Kidney epithelial cell (primary cell): ENCODE measurements at regions not wholly inside any gene's neighbourhood (a gene's known extent, or its start where the extent isn't known, plus 50 kb on each side); places are given as distances from the start of the nearest gene placed in this dataset.
A peak's percentile ranks its signal among the peaks of the same experiment; 100 is the strongest.

Source experiments
- DNase-seq: peaks from one replicate; pipeline ENCODE4 v3.0.0-alpha.2; 2010; ENCODE audit warnings: low read depth
- H3K27me3 ChIP-seq: 2 replicates; pipeline ENCODE4 v1.6.0; 2011; ENCODE audit warnings: low read length; ENCODE audit not compliant: control insufficient read depth, insufficient read depth
- H3K36me3 ChIP-seq: 2 replicates; pipeline ENCODE4 v1.5.1; 2011; ENCODE audit warnings: low read length; ENCODE audit not compliant: control insufficient read depth, insufficient read depth
- H3K4me3 ChIP-seq: 2 replicates; pipeline ENCODE4 v1.5.1; 2011; ENCODE audit warnings: low read depth, mild to moderate bottlenecking, control low read depth, low read length
- TF ChIP-seq, protein P1 (sequence below): IDR thresholded peaks from 2 replicates; pipeline ENCODE4 v1.5.1; 2011; ENCODE audit warnings: mild to moderate bottlenecking, moderate library complexity, low read length, control low read depth, inconsistent platforms; ENCODE audit not compliant: insufficient read depth, poor library complexity, severe bottlenecking

GRCh38 chr1:47505267-47505666, 67.4 kb downstream of the FOXD2 start:
- no peak for DNase-seq
- peaks cover 45% of the 10 kb centered on the region for H3K27me3 ChIP-seq
- H3K4me3 ChIP-seq, result no peak overlapping the region
- TF ChIP-seq, protein P1, sequence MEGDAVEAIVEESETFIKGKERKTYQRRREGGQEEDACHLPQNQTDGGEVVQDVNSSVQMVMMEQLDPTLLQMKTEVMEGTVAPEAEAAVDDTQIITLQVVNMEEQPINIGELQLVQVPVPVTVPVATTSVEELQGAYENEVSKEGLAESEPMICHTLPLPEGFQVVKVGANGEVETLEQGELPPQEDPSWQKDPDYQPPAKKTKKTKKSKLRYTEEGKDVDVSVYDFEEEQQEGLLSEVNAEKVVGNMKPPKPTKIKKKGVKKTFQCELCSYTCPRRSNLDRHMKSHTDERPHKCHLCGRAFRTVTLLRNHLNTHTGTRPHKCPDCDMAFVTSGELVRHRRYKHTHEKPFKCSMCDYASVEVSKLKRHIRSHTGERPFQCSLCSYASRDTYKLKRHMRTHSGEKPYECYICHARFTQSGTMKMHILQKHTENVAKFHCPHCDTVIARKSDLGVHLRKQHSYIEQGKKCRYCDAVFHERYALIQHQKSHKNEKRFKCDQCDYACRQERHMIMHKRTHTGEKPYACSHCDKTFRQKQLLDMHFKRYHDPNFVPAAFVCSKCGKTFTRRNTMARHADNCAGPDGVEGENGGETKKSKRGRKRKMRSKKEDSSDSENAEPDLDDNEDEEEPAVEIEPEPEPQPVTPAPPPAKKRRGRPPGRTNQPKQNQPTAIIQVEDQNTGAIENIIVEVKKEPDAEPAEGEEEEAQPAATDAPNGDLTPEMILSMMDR, result no peak
- H3K36me3 ChIP-seq, result no peaks in the 10 kb centered on the region

- TF ChIP-seq, protein P1, result no peak
- DNase-seq, result no peak
- Histone ChIP-seq H3K4me3 (no peak overlapping the region), H3K36me3 (no peaks in the 10 kb centered on the region), H3K27me3 (peaks cover 46% of the 10 kb centered on the region)
Observed at GRCh38 chr1:47506053-47506452, 68.2 kb downstream of the FOXD2 start.

GRCh38 chr1:47507144-47507543, 69.3 kb downstream of the FOXD2 start:
- TF ChIP-seq, protein P1, result no peak
- Histone ChIP-seq H3K36me3 (no peaks in the 10 kb centered on the region), H3K27me3 (peaks cover 46% of the 10 kb centered on the region), H3K4me3 (no peak overlapping the region)
- DNase-seq, result no peak

- peaks cover 46% of the 10 kb centered on the region for H3K27me3 ChIP-seq
- no peaks in the 10 kb centered on the region for H3K36me3 ChIP-seq
- peak overlapping the region; percentile 20 for H3K4me3 ChIP-seq
- TF ChIP-seq, protein P1, result no peak
- no peak for DNase-seq
Observed at GRCh38 chr1:47507881-47508701, 70.2 kb downstream of the FOXD2 start.

DNA sequence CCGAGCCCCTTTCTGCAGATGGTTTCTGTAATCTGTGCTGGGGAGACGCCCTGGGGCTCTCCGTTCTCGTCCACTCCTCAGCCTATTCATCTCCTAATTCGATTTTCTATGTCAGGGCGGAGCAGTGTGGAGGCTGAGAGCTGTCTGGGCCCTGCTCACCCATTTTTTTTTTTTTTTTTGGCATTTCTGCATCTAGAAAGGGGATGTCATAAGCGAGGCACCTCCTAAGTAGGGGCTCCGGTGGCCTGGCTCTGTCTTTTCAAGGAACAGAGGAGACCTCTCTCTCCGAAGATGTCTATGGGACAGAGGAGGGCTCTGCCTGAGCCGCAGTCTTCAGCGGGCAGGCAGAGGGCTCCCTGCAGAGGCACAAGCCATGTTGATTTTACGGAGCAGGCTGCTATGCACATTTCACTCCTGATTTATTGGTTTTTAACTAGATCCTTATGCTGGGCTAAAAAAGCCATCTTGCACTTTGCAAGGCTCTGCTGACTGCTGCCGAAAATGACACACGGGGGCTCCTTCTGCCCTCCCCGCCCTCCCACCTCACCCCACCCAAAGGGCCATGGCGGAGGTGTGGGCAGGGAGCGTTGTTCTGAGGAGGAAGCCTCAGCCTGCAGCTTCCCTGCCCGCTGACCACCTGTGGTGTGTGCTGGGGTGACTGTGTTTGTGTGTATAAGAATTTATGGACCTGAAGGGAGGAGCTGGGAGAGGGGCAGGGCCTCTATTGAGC, 71.0 kb downstream of the FOXD2 start:
- DNase-seq, result no peak
- H3K4me3 ChIP-seq, result peak overlapping the region; percentile 20
- H3K27me3 ChIP-seq, result peaks cover 41% of the 10 kb centered on the region
- H3K36me3 ChIP-seq, result no peaks in the 10 kb centered on the region
- TF ChIP-seq, protein P1, result no peak
